Stimulated activated CD4-positive, alpha-beta T cell treated with anti-CD3 and anti-CD28 coated beads, Interleukin-15, amount 100 ng/mL, for 48 hours (primary cell): ENCODE measurements at regions not wholly inside any gene's neighbourhood (a gene's known extent, or its start where the extent isn't known, plus 50 kb on each side); places are given as distances from the start of the nearest gene placed in this dataset.

Experiments
- DNase-seq, 2 donors: peaks; one replicate each; pipeline ENCODE4 v3.0.0-alpha.2; 2020; ENCODE audit warnings: low read depth in 2 of 2

GRCh38 chr14:58947814-58948445 is 240.5 kb upstream of the DAAM1 start:
- no peak for DNase-seq

GRCh38 chr14:58950555-58950954 is 237.9 kb upstream of the DAAM1 start:
- no peak for DNase-seq

GRCh38 chr14:58951143-58951542 is 237.3 kb upstream of the DAAM1 start:
- DNase-seq = no peak

- no peak for DNase-seq
Measured at GRCh38 chr14:58954052-58954451, 234.4 kb upstream of the DAAM1 start.

GRCh38 chr14:58954901-58955861 is 233.3 kb upstream of the DAAM1 start:
- DNase-seq = no peak

- DNase-seq = no peak
Measured at GRCh38 chr14:58961045-58961731, 227.3 kb upstream of the DAAM1 start.

GRCh38 chr14:58963873-58964597 is 224.4 kb upstream of the DAAM1 start:
- no peak for DNase-seq

- no peak for DNase-seq
Measured at GRCh38 chr14:58964598-58964928, 223.9 kb upstream of the DAAM1 start.

- DNase-seq = no peak
Measured at GRCh38 chr14:58965601-58966000, 222.9 kb upstream of the DAAM1 start.

GRCh38 chr14:58966997-58967396 is 221.5 kb upstream of the DAAM1 start:
- DNase-seq = no peak

- DNase-seq = no peak
Measured at GRCh38 chr14:58969951-58970751, 218.3 kb upstream of the DAAM1 start.

- no peak for DNase-seq
Measured at GRCh38 chr14:58972233-58973017, 216.0 kb upstream of the DAAM1 start.

- no peak for DNase-seq
Measured at GRCh38 chr14:58977366-58977765, 211.1 kb upstream of the DAAM1 start.

GRCh38 chr14:58978343-58978742 is 210.1 kb upstream of the DAAM1 start:
- DNase-seq = no peak

- DNase-seq = no peak
Measured at GRCh38 chr14:58979325-58979724, 209.1 kb upstream of the DAAM1 start.

- DNase-seq = no peak
Measured at GRCh38 chr14:58981840-58982239, 206.6 kb upstream of the DAAM1 start.

GRCh38 chr14:58985786-58986185 is 202.7 kb upstream of the DAAM1 start:
- DNase-seq = no peak

GRCh38 chr14:58987591-58987990 is 200.9 kb upstream of the DAAM1 start:
- DNase-seq = no peak

- DNase-seq = no peak
Measured at GRCh38 chr14:58992935-58993334, 195.5 kb upstream of the DAAM1 start.

- DNase-seq = no peak
Measured at GRCh38 chr14:58994130-58994529, 194.3 kb upstream of the DAAM1 start.
